ENCODE measurements at regions not wholly inside any gene's neighbourhood (a gene's known extent, or its start where the extent isn't known, plus 50 kb on each side); places are given as distances from the start of the nearest gene placed in this dataset.

DNA sequence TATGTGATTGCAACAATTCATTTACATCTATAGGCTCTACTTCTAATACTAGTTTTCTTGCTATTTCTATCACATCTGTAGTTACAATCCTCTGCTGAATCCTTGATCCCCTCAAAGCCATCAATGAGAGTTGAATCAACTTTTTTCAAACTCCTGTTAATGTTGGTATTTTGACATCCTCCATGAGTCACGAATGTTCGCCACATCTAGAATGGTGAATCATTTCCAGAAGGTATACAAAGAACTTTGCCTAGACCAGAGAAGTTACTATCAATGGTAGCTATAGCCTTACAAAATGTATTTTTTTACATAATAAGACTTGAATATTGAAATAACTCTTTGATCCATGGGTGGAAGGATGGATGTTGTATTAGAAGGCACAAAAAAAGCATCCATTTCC is 110.0 kb downstream of the AMY1C start:
- Mint-ChIP-seq H3K27me3 (ENCODE audit: low read depth) (no peaks in the 10 kb centered on the region), H3K36me3 (ENCODE audit: insufficient read depth in 1 of 3, low read depth in 3 of 3) (peaks cover 3 to 16% (median 5%) of the 10 kb centered on the region in 3 experiments; a peak in 5 of 7 replicates), H3K9me3 (peaks cover 15 to 30% of the 10 kb centered on the region in 2 experiments; a peak in 4 of 5 replicates), H3K4me3 (no peak overlapping the region), H3K27ac (no peak overlapping the region), H3K4me1 (peaks cover 6 to 7% of the 10 kb centered on the region in 2 experiments)
- Histone ChIP-seq H3K4me2 (ENCODE audit: insufficient read depth, insufficient read length, low read length) (no peak overlapping the region), H4K20me1 (ENCODE audit: control insufficient read depth, insufficient read depth, insufficient read length) (no peaks in the 10 kb centered on the region), H3K56ac (ENCODE audit: insufficient read length, low read depth, low read length) (no peak overlapping the region), H3T11ph (ENCODE audit: low read length) (no peak overlapping the region), H3K18ac (ENCODE audit: insufficient read length, low read depth, low read length) (no peak overlapping the region), H2BK12ac (ENCODE audit: insufficient read length, low read depth, low read length) (no peak overlapping the region), H3K23ac (ENCODE audit: insufficient read length, low read depth, low read length) (no peak overlapping the region), H3K9me3 (ENCODE audit: control insufficient read depth, low read depth, low read length) (no peaks in the 10 kb centered on the region), H3K79me1 (ENCODE audit: insufficient read depth, low read depth, low read length, poor library complexity, severe bottlenecking) (no peaks in the 10 kb centered on the region), H3K27me3 (ENCODE audit: insufficient read depth, low read length) (no peaks in the 10 kb centered on the region), H2BK15ac (ENCODE audit: low read depth, low read length) (no peak overlapping the region), H2AK5ac (ENCODE audit: insufficient read length, low read length) (no peak overlapping the region), H4K91ac (ENCODE audit: insufficient read length, low read depth, low read length) (no peak overlapping the region), H2BK5ac (ENCODE audit: insufficient read length, low read length) (no peak overlapping the region), H4K5ac (ENCODE audit: insufficient read length, low read depth, low read length) (no peak overlapping the region), H2AFZ (ENCODE audit: low read length) (no peak overlapping the region), H3K4ac (ENCODE audit: low read depth, low read length) (no peak overlapping the region), H2BK20ac (ENCODE audit: low read depth, low read length, poor library complexity, severe bottlenecking) (no peak overlapping the region), H3K79me2 (ENCODE audit: insufficient read depth, low read length) (no peaks in the 10 kb centered on the region), H3K4me1 (ENCODE audit: insufficient read depth, low read length) (no peaks in the 10 kb centered on the region), H2BK120ac (ENCODE audit: low read depth, low read length, poor library complexity, severe bottlenecking) (no peak overlapping the region), H3K23me2 (ENCODE audit: insufficient read length, low read depth, low read length, poor library complexity, severe bottlenecking) (no peaks in the 10 kb centered on the region), H3K27ac (ENCODE audit: insufficient read length, low read depth, low read length) (no peak overlapping the region), H3K9ac (ENCODE audit: extremely low read depth, insufficient read length, low read length) (no peak overlapping the region), H4K8ac (replicated peaks; ENCODE audit: insufficient read length, low read depth, low read length) (no peak overlapping the region), H3K14ac (ENCODE audit: insufficient read depth, low read length) (no peak overlapping the region)
- no CpG with 5 or more reads among the region's 2 CpGs for WGBS (ENCODE audit: extremely low coverage, insufficient read length, low lambda C conversion rate)
- TF ChIP-seq, protein P1, sequence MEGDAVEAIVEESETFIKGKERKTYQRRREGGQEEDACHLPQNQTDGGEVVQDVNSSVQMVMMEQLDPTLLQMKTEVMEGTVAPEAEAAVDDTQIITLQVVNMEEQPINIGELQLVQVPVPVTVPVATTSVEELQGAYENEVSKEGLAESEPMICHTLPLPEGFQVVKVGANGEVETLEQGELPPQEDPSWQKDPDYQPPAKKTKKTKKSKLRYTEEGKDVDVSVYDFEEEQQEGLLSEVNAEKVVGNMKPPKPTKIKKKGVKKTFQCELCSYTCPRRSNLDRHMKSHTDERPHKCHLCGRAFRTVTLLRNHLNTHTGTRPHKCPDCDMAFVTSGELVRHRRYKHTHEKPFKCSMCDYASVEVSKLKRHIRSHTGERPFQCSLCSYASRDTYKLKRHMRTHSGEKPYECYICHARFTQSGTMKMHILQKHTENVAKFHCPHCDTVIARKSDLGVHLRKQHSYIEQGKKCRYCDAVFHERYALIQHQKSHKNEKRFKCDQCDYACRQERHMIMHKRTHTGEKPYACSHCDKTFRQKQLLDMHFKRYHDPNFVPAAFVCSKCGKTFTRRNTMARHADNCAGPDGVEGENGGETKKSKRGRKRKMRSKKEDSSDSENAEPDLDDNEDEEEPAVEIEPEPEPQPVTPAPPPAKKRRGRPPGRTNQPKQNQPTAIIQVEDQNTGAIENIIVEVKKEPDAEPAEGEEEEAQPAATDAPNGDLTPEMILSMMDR (conservative IDR thresholded peaks at IDR 0.05): no peak
- DNase-seq: no peak

All from H9 (cell line).